ENCODE measurements at regions not wholly inside any gene's neighbourhood (a gene's known extent, or its start where the extent isn't known, plus 50 kb on each side); places are given as distances from the start of the nearest gene placed in this dataset.

DNA sequence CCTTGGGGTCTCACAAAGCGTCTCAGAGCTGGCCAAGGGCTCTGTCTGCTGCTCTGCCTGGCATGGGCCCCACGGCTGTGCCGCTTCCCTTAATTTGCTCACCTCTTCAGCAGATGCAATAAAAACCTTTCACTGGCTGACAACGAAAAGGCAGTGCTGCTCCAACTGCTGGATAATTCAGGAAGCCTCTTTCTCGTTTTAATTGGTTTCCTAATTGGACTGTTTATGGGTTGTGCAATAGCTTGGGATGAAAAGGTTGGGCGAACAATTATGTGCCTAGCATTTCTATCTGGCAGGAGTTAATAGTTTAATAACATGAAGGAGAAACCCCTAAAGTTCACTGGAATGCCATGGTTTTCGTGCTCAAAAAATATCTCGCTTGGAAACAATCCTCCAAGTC lies 234.1 kb upstream of the IRX5 start:
- no peak overlapping the region for H3K27ac Mint-ChIP-seq (ENCODE audit: unreplicated experiment)
- no peaks in the 10 kb centered on the region for H3K36me3 Mint-ChIP-seq (ENCODE audit: low read depth)
- H3K4me3 Mint-ChIP-seq: no peak overlapping the region
- TF ChIP-seq, protein P1, sequence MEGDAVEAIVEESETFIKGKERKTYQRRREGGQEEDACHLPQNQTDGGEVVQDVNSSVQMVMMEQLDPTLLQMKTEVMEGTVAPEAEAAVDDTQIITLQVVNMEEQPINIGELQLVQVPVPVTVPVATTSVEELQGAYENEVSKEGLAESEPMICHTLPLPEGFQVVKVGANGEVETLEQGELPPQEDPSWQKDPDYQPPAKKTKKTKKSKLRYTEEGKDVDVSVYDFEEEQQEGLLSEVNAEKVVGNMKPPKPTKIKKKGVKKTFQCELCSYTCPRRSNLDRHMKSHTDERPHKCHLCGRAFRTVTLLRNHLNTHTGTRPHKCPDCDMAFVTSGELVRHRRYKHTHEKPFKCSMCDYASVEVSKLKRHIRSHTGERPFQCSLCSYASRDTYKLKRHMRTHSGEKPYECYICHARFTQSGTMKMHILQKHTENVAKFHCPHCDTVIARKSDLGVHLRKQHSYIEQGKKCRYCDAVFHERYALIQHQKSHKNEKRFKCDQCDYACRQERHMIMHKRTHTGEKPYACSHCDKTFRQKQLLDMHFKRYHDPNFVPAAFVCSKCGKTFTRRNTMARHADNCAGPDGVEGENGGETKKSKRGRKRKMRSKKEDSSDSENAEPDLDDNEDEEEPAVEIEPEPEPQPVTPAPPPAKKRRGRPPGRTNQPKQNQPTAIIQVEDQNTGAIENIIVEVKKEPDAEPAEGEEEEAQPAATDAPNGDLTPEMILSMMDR (conservative IDR thresholded peaks at IDR 0.05): no peak
- H3K9me3 Mint-ChIP-seq: no peaks in the 10 kb centered on the region
- H3K27me3 Mint-ChIP-seq (ENCODE audit: low read depth): peaks cover 3% of the 10 kb centered on the region
- DNase-seq (ENCODE audit: low read depth, low spot score): no peak
- H3K4me1 Mint-ChIP-seq: peaks cover 14% of the 10 kb centered on the region

DNA sequence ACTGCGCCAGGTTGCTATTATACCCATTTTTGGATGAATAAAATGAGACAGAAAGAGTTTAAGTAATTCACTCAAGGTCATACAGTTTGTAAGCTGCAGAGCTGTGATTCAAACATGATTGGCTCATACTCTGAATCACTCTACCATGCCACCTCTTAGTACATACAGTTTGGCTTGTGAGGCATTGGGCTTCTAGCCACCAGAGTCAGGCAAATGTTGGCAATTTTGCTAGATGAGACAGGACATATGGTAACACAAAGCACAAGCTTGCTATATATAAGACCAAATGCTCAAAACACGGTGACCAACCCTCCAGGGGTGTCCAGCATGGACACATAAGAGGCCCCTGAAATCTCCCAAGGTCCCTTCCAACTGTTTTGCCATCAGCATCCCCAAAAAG lies 236.0 kb upstream of the IRX5 start:
- no peak overlapping the region for H3K27ac Mint-ChIP-seq (ENCODE audit: unreplicated experiment)
- no peaks in the 10 kb centered on the region for H3K9me3 Mint-ChIP-seq
- no peak for DNase-seq (ENCODE audit: low read depth, low spot score)
- H3K36me3 Mint-ChIP-seq (ENCODE audit: low read depth): no peaks in the 10 kb centered on the region
- H3K4me1 Mint-ChIP-seq: peaks cover 14% of the 10 kb centered on the region
- peaks cover 6% of the 10 kb centered on the region for H3K27me3 Mint-ChIP-seq (ENCODE audit: low read depth)
- TF ChIP-seq, protein P1 (conservative IDR thresholded peaks at IDR 0.05): no peak
- no peak overlapping the region for H3K4me3 Mint-ChIP-seq

DNA sequence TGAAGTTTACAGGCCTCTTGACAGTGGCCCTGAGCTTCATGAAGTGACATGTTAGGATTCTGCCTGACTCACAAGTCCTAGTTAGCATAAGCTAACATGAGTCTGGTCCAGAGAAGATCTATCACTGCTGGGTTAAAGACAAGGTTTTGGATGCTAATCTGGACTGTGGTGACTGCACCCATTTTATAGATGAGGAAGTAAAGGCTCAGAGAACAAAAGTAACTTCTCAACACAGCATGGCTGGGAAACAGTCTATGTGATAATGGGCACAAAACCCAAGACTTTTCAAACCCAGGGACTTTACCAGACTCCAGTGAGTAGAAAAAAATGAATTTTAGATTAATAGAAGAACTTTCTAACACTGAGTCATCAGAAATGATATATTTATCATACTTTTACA lies 236.8 kb upstream of the IRX5 start:
- H3K9me3 Mint-ChIP-seq: no peaks in the 10 kb centered on the region
- no peak overlapping the region for H3K4me3 Mint-ChIP-seq
- no peak for DNase-seq (ENCODE audit: low read depth, low spot score)
- H3K27me3 Mint-ChIP-seq (ENCODE audit: low read depth): peaks cover 5% of the 10 kb centered on the region
- H3K4me1 Mint-ChIP-seq: peaks cover 14% of the 10 kb centered on the region
- no peaks in the 10 kb centered on the region for H3K36me3 Mint-ChIP-seq (ENCODE audit: low read depth)
- H3K27ac Mint-ChIP-seq (ENCODE audit: unreplicated experiment): no peak overlapping the region
- TF ChIP-seq, protein P1 (conservative IDR thresholded peaks at IDR 0.05): no peak

DNA sequence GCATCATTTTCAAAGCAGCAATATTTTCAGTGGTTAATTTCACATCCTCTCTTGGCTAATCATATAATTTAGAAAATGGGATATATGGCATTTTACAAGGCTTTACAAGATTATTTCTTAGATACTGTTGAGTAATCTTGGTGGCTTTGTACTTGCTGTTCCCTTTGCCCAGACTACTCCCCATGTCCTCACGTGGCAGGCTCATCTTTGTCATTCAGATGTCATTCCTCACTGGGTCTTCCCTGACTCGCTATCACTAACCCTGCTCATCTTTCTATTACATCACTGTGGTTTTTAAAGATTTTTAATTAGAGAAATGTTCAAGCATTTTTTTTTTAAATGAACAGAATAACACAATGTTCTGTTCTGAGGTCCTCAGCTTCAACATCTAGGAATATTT lies 240.0 kb upstream of the IRX5 start:
- H3K4me1 Mint-ChIP-seq: peaks cover 9% of the 10 kb centered on the region
- DNase-seq (ENCODE audit: low read depth, low spot score): no peak
- no peak overlapping the region for H3K4me3 Mint-ChIP-seq
- peaks cover 4% of the 10 kb centered on the region for H3K9me3 Mint-ChIP-seq
- peaks cover 12% of the 10 kb centered on the region for H3K27me3 Mint-ChIP-seq (ENCODE audit: low read depth)
- no peak overlapping the region for H3K27ac Mint-ChIP-seq (ENCODE audit: unreplicated experiment)
- no peaks in the 10 kb centered on the region for H3K36me3 Mint-ChIP-seq (ENCODE audit: low read depth)
- TF ChIP-seq, protein P1 (conservative IDR thresholded peaks at IDR 0.05): no peak

DNA sequence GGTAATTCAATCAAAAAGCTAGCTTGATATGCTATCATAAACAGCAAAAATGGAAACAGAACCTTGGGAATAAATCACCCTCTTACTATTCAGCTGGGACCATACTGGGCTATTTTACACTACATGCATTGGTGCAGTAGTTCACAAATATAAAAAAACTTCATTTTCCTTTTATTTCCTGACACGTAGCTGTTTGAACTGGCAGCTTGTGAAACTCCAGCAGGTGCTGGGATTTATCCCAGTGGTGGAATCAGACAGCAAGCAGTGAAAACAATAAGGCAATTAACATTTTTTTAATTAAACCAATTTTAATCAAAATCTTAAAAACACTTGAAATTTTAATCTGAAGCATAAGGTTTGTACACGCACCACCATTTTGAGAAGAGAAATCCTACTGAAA lies 240.4 kb upstream of the IRX5 start:
- Mint-ChIP-seq H3K27me3 (ENCODE audit: low read depth) (peaks cover 12% of the 10 kb centered on the region), H3K9me3 (peaks cover 4% of the 10 kb centered on the region), H3K36me3 (ENCODE audit: low read depth) (no peaks in the 10 kb centered on the region), H3K27ac (ENCODE audit: unreplicated experiment) (no peak overlapping the region), H3K4me3 (no peak overlapping the region), H3K4me1 (peaks cover 5% of the 10 kb centered on the region)
- DNase-seq (ENCODE audit: low read depth, low spot score): no peak
- TF ChIP-seq, protein P1 (conservative IDR thresholded peaks at IDR 0.05): no peak

Measured in neural crest cell (in vitro differentiated cells).